Ectodermal cell (in vitro differentiated cells): ENCODE measurements at regions not wholly inside any gene's neighbourhood (a gene's known extent, or its start where the extent isn't known, plus 50 kb on each side); places are given as distances from the start of the nearest gene placed in this dataset.
"Not testable (repeated sequence)": the region's sequence is repeated elsewhere in the genome, so short reads cannot be mapped to it uniquely, and the experiment has no call there.

Experiments
- H3K27ac ChIP-seq: 2 replicates; pipeline ENCODE4 v1.7.0; 2013; ENCODE audit warnings: mild to moderate bottlenecking, low read depth, low read length; ENCODE audit not compliant: insufficient read depth, poor library complexity, severe bottlenecking
- H3K27me3 ChIP-seq: 2 replicates; pipeline ENCODE4 v1.7.0; 2013; ENCODE audit warnings: mild to moderate bottlenecking, low read length; ENCODE audit not compliant: insufficient read depth, control insufficient read depth, poor library complexity, severe bottlenecking
- H3K36me3 ChIP-seq: one replicate; pipeline ENCODE4 v1.7.0; 2013; ENCODE audit warnings: low read length; ENCODE audit not compliant: control insufficient read depth, insufficient read depth
- H3K4me1 ChIP-seq: one replicate; pipeline ENCODE4 v1.7.0; 2013; ENCODE audit warnings: low read length; ENCODE audit not compliant: control insufficient read depth, insufficient read depth
- H3K4me3 ChIP-seq: 2 replicates; pipeline ENCODE4 v1.7.0; 2013; ENCODE audit warnings: low read depth, low read length, control low read depth; ENCODE audit not compliant: insufficient read depth
- H3K9me3 ChIP-seq: 2 replicates; pipeline ENCODE4 v1.7.0; 2013; ENCODE audit warnings: mild to moderate bottlenecking, low read length, moderate library complexity; ENCODE audit not compliant: control insufficient read depth
- WGBS, 2 experiments: methylation state at CpG; one replicate each; pipeline ENCODE4 v1.1.7; 2013; ENCODE audit warnings: missing lambda C conversion rate in 2 of 2; 5-methylcytosine and 5-hydroxymethylcytosine counted together

GRCh38 chr17:79560527-79560926 is 50.3 kb downstream of the RBFOX3 start:
- no peaks in the 10 kb centered on the region for H3K9me3 ChIP-seq
- no peak overlapping the region for H3K4me3 ChIP-seq
- H3K27ac ChIP-seq = no peak overlapping the region
- H3K4me1 ChIP-seq = peaks cover 18% of the 10 kb centered on the region
- WGBS, 2 experiments = 94% methylated on average over 13 of the region's 13 CpGs
- H3K27me3 ChIP-seq = no peaks in the 10 kb centered on the region
- no peaks in the 10 kb centered on the region for H3K36me3 ChIP-seq

GRCh38 chr17:79559111-79559887 is 51.6 kb downstream of the RBFOX3 start:
- Histone ChIP-seq H3K36me3 (no peaks in the 10 kb centered on the region), H3K27ac (no peak overlapping the region), H3K9me3 (no peaks in the 10 kb centered on the region), H3K4me1 (peaks cover 18% of the 10 kb centered on the region), H3K27me3 (no peaks in the 10 kb centered on the region), H3K4me3 (no peak overlapping the region)
- WGBS, 2 experiments = 91 to 99% methylated on average over 2 of the region's 2 CpGs

GRCh38 chr17:79558091-79558900 is 52.6 kb downstream of the RBFOX3 start:
- H3K4me1 ChIP-seq = peaks cover 18% of the 10 kb centered on the region
- WGBS, 2 experiments = 87 to 91% methylated on average over 24 of the region's 24 CpGs
- H3K27ac ChIP-seq = no peak overlapping the region
- H3K9me3 ChIP-seq = no peaks in the 10 kb centered on the region
- H3K4me3 ChIP-seq = no peak overlapping the region
- H3K27me3 ChIP-seq = no peaks in the 10 kb centered on the region
- no peaks in the 10 kb centered on the region for H3K36me3 ChIP-seq

- no peak overlapping the region for H3K4me3 ChIP-seq
- H3K4me1 ChIP-seq = peaks cover 14% of the 10 kb centered on the region
- no peaks in the 10 kb centered on the region for H3K27me3 ChIP-seq
- H3K27ac ChIP-seq = no peak overlapping the region
- H3K9me3 ChIP-seq = no peaks in the 10 kb centered on the region
- H3K36me3 ChIP-seq = no peaks in the 10 kb centered on the region
- WGBS, 2 experiments = 89% methylated on average over 21 to 22 of the region's 22 CpGs
These were observed 53.4 kb downstream of the RBFOX3 start for GRCh38 chr17:79557276-79558090.

- Histone ChIP-seq H3K36me3 (no peaks in the 10 kb centered on the region), H3K4me1 (peaks cover 14% of the 10 kb centered on the region), H3K4me3 (no peak overlapping the region), H3K27ac (no peak overlapping the region), H3K9me3 (no peaks in the 10 kb centered on the region), H3K27me3 (no peaks in the 10 kb centered on the region)
- 91% methylated on average over 9 of the region's 9 CpGs for WGBS, 2 experiments
These were observed 54.6 kb downstream of the RBFOX3 start for GRCh38 chr17:79556271-79556670.

DNA sequence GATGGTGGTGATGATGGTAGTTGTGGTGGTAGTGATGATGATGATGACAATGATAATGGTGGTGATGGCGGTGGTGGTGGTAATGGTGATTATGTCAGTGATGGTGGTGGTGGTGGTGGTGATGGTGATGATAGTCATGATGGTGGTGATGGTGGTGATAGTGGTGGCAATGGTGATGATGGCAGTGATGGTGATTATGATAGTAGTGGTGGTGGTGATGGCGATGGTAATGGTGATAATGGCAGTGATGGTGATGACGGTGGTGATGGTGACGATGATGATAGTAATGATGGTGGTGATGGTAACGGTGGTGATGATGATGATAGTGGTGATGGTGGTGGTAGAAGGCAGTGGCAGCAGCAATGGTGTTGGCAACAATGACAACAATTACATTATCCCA is 55.3 kb downstream of the RBFOX3 start:
- Histone ChIP-seq H3K27me3 (no peaks in the 10 kb centered on the region), H3K4me1 (peaks cover 14% of the 10 kb centered on the region), H3K27ac (no peak overlapping the region), H3K36me3 (no peaks in the 10 kb centered on the region), H3K9me3 (no peaks in the 10 kb centered on the region), H3K4me3 (no peak overlapping the region)
- 85 to 90% methylated on average over 5 of the region's 5 CpGs for WGBS, 2 experiments

DNA sequence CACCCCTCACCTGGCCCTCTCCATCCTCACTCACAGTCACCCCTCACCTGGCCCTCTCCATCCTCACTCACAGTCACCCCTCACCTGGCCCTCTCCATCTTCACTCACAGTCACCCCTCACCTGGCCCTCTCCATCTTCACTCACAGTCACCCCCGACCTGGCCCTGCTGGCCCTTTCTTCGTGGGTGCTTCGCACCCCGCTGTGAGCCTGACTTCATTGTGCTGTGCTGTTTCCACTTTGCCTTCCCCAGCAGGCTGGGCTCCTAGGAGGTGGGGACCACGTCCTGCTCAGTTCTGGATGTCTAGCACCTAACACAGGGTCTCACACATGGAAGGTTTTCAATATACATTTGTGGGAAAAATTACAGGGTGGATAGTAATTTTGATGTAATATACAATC is 56.5 kb downstream of the RBFOX3 start:
- H3K4me3 ChIP-seq, H3K9me3 ChIP-seq, H3K27me3 ChIP-seq, H3K27ac ChIP-seq, H3K36me3 ChIP-seq: not testable (repeated sequence)
- peaks cover 17% of the 10 kb centered on the region for H3K4me1 ChIP-seq
- WGBS, 2 experiments = 86 to 87% methylated on average over 5 of the region's 5 CpGs

GRCh38 chr17:79552824-79553223 is 58.0 kb downstream of the RBFOX3 start:
- H3K4me1 ChIP-seq = peaks cover 15% of the 10 kb centered on the region
- no peak overlapping the region for H3K4me3 ChIP-seq
- H3K27me3 ChIP-seq = no peaks in the 10 kb centered on the region
- H3K27ac ChIP-seq = no peak overlapping the region
- no peaks in the 10 kb centered on the region for H3K9me3 ChIP-seq
- H3K36me3 ChIP-seq = no peaks in the 10 kb centered on the region
- 89 to 100% methylated on average over 1 of the region's 1 CpG for WGBS, 2 experiments

DNA sequence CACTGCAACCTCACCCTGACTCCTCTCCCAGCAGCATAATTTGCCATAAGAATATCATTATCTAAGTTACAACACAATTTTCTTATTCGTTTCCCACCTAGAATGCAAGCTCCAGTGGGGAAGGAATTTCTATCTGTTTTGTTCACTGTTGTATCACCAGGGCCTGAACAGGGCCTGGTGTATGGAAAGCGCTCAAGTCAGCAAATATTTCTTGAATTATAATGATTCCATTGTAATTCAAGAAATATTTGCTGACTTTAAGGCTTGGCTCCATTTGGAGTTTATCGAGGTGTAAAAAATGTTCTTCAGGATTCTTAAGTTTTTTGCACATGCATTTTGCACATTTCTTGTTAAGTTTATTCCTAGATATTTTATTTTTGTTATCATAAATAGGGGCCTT is 58.4 kb downstream of the RBFOX3 start:
- H3K27me3 ChIP-seq = no peaks in the 10 kb centered on the region
- WGBS, 2 experiments = 97 to 100% methylated on average over 2 to 3 of the region's 3 CpGs
- H3K9me3 ChIP-seq = no peaks in the 10 kb centered on the region
- peaks cover 10% of the 10 kb centered on the region for H3K4me1 ChIP-seq
- H3K4me3 ChIP-seq = no peak overlapping the region
- H3K27ac ChIP-seq = no peak overlapping the region
- H3K36me3 ChIP-seq = no peaks in the 10 kb centered on the region
